Ishikawa (cell line): ENCODE measurements at regions not wholly inside any gene's neighbourhood (a gene's known extent, or its start where the extent isn't known, plus 50 kb on each side); places are given as distances from the start of the nearest gene placed in this dataset.

ENCODE experiments used
- CREB1 ChIP-seq: IDR thresholded peaks from 2 replicates; pipeline ENCODE4 v1.6.1; 2012; ENCODE audit warnings: low read depth
- EGR1 ChIP-seq: IDR thresholded peaks from 2 replicates; pipeline ENCODE4 v1.6.1; 2012
- EP300 ChIP-seq: IDR thresholded peaks from 2 replicates; pipeline ENCODE4 v1.6.1; 2012; ENCODE audit warnings: borderline replicate concordance
- MAX ChIP-seq: IDR thresholded peaks from 2 replicates; pipeline ENCODE4 v1.6.1; 2012
- NFIC ChIP-seq: IDR thresholded peaks from 2 replicates; pipeline ENCODE4 v1.6.1; 2012
- RAD21 ChIP-seq: IDR thresholded peaks from 2 replicates; pipeline ENCODE4 v1.6.1; 2012; ENCODE audit warnings: low read depth
- REST ChIP-seq: IDR thresholded peaks from 2 replicates; pipeline ENCODE4 v1.6.1; 2012; ENCODE audit warnings: low read depth, mild to moderate bottlenecking
- TAF1 ChIP-seq: IDR thresholded peaks from 2 replicates; pipeline ENCODE4 v1.6.1; 2012; ENCODE audit warnings: low read depth, mild to moderate bottlenecking
- YY1 ChIP-seq: IDR thresholded peaks from 2 replicates; pipeline ENCODE4 v1.6.1; 2012; ENCODE audit warnings: low read depth

GRCh38 chr14:42992930-42993329 is 1386.3 kb downstream of the LRFN5 start:
- TF ChIP-seq TAF1, result no peak
- TF ChIP-seq REST, result no peak
- no peak for TF ChIP-seq EP300
- TF ChIP-seq EGR1, result no peak
- TF ChIP-seq NFIC, result no peak
- no peak for TF ChIP-seq CREB1
- no peak for TF ChIP-seq RAD21
- no peak for TF ChIP-seq MAX
- no peak for TF ChIP-seq YY1
